ENCODE measurements at regions not wholly inside any gene's neighbourhood (a gene's known extent, or its start where the extent isn't known, plus 50 kb on each side); places are given as distances from the start of the nearest gene placed in this dataset.
"Not testable (repeated sequence)": the region's sequence is repeated elsewhere in the genome, so short reads cannot be mapped to it uniquely, and the experiment has no call there.

DNA sequence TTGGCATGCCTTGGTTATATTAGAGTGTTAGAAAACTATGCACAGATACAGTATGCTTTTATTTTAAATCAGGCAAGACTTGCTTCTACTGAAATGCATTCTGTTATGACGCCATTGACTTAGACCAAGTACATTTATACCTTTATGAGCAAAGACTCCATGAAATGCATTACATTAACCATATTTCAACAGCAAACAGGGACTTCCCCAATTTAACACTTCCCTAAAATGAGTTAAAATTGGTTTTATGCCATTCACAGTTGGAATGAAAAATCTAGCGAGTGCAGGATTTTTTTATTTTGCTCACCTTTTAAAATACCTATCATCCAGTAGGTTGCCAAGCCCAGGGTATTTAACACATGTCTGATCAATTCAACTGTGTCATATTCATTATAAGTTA lies 272.1 kb upstream of the IZUMO3 start:
- ATAC-seq (no peak), DNase-seq (no peak)
- Histone ChIP-seq H3K4me1 (no peaks in the 10 kb centered on the region), H3K27ac (no peak overlapping the region), H3K36me3 (no peaks in the 10 kb centered on the region), H3K4me3 (no peak overlapping the region), H3K27me3 (no peaks in the 10 kb centered on the region), H3K9me3 (no peaks in the 10 kb centered on the region)
- no peak for TF ChIP-seq CTCF (IDR thresholded peaks at IDR 0.05)
- intact Hi-C loops (cut with DNase I), result no loop called here

- no peak for TF ChIP-seq CTCF (IDR thresholded peaks at IDR 0.05)
- DNase-seq (no peak), ATAC-seq (no peak)
- no peaks in the 10 kb centered on the region for H3K9me3 ChIP-seq
- H3K27me3 ChIP-seq, result no peaks in the 10 kb centered on the region
- intact Hi-C loops (cut with DNase I), result no loop called here
- no peak overlapping the region for H3K4me3 ChIP-seq
- no peaks in the 10 kb centered on the region for H3K4me1 ChIP-seq
- no peak overlapping the region for H3K27ac ChIP-seq
- no peaks in the 10 kb centered on the region for H3K36me3 ChIP-seq
These were observed 270.3 kb upstream of the IZUMO3 start for GRCh38 chr9:24816006-24816405.

- H3K9me3 ChIP-seq, result no peaks in the 10 kb centered on the region
- H3K36me3 ChIP-seq, result no peaks in the 10 kb centered on the region
- no peak overlapping the region for H3K27ac ChIP-seq
- ATAC-seq (no peak), DNase-seq (no peak)
- no peaks in the 10 kb centered on the region for H3K27me3 ChIP-seq
- H3K4me3 ChIP-seq, result no peak overlapping the region
- intact Hi-C loops (cut with DNase I), result no loop called here
- no peak for TF ChIP-seq CTCF (IDR thresholded peaks at IDR 0.05)
- H3K4me1 ChIP-seq, result no peaks in the 10 kb centered on the region
These were observed 255.6 kb upstream of the IZUMO3 start for GRCh38 chr9:24801344-24801743.

DNA sequence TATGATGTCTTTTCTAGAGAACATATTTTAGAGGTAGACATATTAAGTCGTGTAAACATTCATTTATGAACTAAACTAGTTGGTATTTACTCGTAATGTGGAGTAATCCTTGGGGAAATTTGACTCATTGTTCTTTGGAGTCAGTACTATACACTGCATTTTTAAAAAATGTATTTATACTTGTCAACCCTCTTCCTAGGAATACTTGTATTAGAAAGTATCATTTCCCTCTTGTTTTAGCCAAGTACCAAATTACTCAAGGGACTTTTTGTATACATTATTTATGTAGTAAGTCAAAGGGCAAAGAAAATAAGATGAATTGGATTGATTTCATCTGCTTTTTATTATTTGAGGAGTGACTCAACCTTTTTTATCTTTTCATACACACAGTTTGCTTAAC lies 248.1 kb upstream of the IZUMO3 start:
- DNase-seq (no peak), ATAC-seq (no peak)
- Histone ChIP-seq H3K36me3 (no peaks in the 10 kb centered on the region), H3K9me3 (no peaks in the 10 kb centered on the region), H3K4me1 (no peaks in the 10 kb centered on the region), H3K27ac (no peak overlapping the region), H3K4me3 (no peak overlapping the region), H3K27me3 (no peaks in the 10 kb centered on the region)
- intact Hi-C loops (cut with DNase I), result no loop called here
- TF ChIP-seq CTCF (IDR thresholded peaks at IDR 0.05), result no peak

GRCh38 chr9:24776226-24776625 lies 230.5 kb upstream of the IZUMO3 start:
- Histone ChIP-seq H3K27ac (no peak overlapping the region), H3K9me3 (peaks cover 8% of the 10 kb centered on the region), H3K4me3 (no peak overlapping the region), H3K4me1 (no peaks in the 10 kb centered on the region), H3K36me3 (no peaks in the 10 kb centered on the region), H3K27me3 (no peaks in the 10 kb centered on the region)
- ATAC-seq (no peak), DNase-seq (no peak)
- intact Hi-C loops (cut with DNase I), result no loop called here
- no peak for TF ChIP-seq CTCF (IDR thresholded peaks at IDR 0.05)

GRCh38 chr9:24774199-24774598 lies 228.5 kb upstream of the IZUMO3 start:
- H3K27ac ChIP-seq; H3K4me1 ChIP-seq; DNase-seq; H3K9me3 ChIP-seq; H3K27me3 ChIP-seq; intact Hi-C loops (cut with DNase I); H3K36me3 ChIP-seq; H3K4me3 ChIP-seq; ATAC-seq: not testable (repeated sequence)

Measured in upper lobe of right lung (tissue), 1 donor.